ENCODE measurements at regions not wholly inside any gene's neighbourhood (a gene's known extent, or its start where the extent isn't known, plus 50 kb on each side); places are given as distances from the start of the nearest gene placed in this dataset.

GRCh38 chr12:67046062-67046461, 223.1 kb upstream of the CAND1 start:
- TF ChIP-seq CTCF (IDR thresholded peaks at IDR 0.05) = no peak
- no peak for TF ChIP-seq POLR2A (IDR thresholded peaks at IDR 0.05)

Data from Peyer's patch (tissue), 4 donors.